K562 (cell line): ENCODE measurements at regions not wholly inside any gene's neighbourhood (a gene's known extent, or its start where the extent isn't known, plus 50 kb on each side); places are given as distances from the start of the nearest gene placed in this dataset.

Experiments used
- ATAC-seq: fragments of 200-7000 bp; cut with Tn5 transposase; 3 replicates; pipeline ENCODE4 v1.9.1; 2020; ENCODE audit warnings: moderate library complexity
- BruUV-seq: library from RNA; stranded (reverse); fragments of 400-500 nt; replicated peaks from 2 replicates; lab custom pipeline; 2021; lab: Mats Ljungman, UMichigan
- CTCF ChIA-PET: fragments of 300-600 bp; formaldehyde crosslinking; extraction: SDS; loops from one replicate; lab custom pipeline; 2021; ENCODE audit warnings: low intra/inter-chr PET ratio; lab: Yijun Ruan, JAX
- POLR2A ChIA-PET: fragments of 300-600, 350-650 bp; sonication (Branson Sonifier 250); formaldehyde crosslinking; extraction: SDS; loops from one replicate; lab custom pipeline; 2021; ENCODE audit warnings: antibody characterized with exemption, inconsistent platforms; lab: Yijun Ruan, JAX
- DNase-seq, 4 experiments: peaks; one replicate each; pipeline versions ENCODE4 v3.0.0 to v3.0.0-alpha.2; 2011 to 2018; ENCODE audit warnings: low spot score in 3 of 4, mixed read lengths in 3 of 4; ENCODE audit errors: extremely low read depth in 1 of 4
- FAIRE-seq: peaks from 2 replicates; lab custom pipeline; 2011; peaks lifted over from hg19 to GRCh38; lab: Jason Lieb, UNC
- H2AFZ ChIP-seq: 2 replicates; pipeline ENCODE4 v1.6.0; 2011; ENCODE audit warnings: low read depth, low read length, control low read depth, inconsistent platforms
- H3K27ac ChIP-seq: fragments of 200-600 bp; 3 replicates; pipeline ENCODE4 v1.8.0; 2011; ENCODE audit warnings: low read depth, mild to moderate bottlenecking, control low read depth, inconsistent platforms, low read length, moderate library complexity, mixed read lengths; ENCODE audit errors: extremely low read depth
- H3K27me3 ChIP-seq, 2 experiments: fragments of 300-600 bp in 1 of 2; 2 replicates in 1 of 2; 3 replicates in 1 of 2; pipeline versions ENCODE4 v1.6.0 to v1.8.0; 2011; ENCODE audit warnings: inconsistent platforms in 2 of 2, low read length in 2 of 2, mild to moderate bottlenecking in 1 of 2, mixed read lengths in 1 of 2, moderate library complexity in 1 of 2; ENCODE audit not compliant: control insufficient read depth in 2 of 2, insufficient read depth in 2 of 2
- H3K36me3 ChIP-seq: fragments of 300-600 bp; 3 replicates; pipeline ENCODE4 v1.8.0; 2011; ENCODE audit warnings: mild to moderate bottlenecking, low read length, inconsistent platforms; ENCODE audit not compliant: control insufficient read depth, insufficient read depth
- H3K4me1 ChIP-seq, 2 experiments: fragments of 200-600 bp in 1 of 2; replicated peaks in 1 of 2; 2 replicates in 1 of 2; 3 replicates in 1 of 2; pipeline versions ENCODE4 v1.5.1 to v1.8.0; 2011; ENCODE audit warnings: inconsistent platforms in 2 of 2, low read length in 2 of 2, mild to moderate bottlenecking in 1 of 2, mixed read lengths in 1 of 2, moderate library complexity in 1 of 2; ENCODE audit not compliant: control insufficient read depth in 2 of 2, insufficient read depth in 2 of 2
- H3K4me2 ChIP-seq: 2 replicates; pipeline ENCODE4 v1.6.1; 2011; ENCODE audit warnings: low read length, control low read depth, inconsistent platforms, mixed read lengths; ENCODE audit not compliant: insufficient read depth
- H3K4me3 ChIP-seq: fragments of 200-600 bp; sonication (generic), shearing (Covaris generic); 2 replicates; pipeline ENCODE4 v1.5.1; 2016; ENCODE audit warnings: control low read depth, inconsistent platforms
- H3K79me2 ChIP-seq: fragments of 200-600 bp; 3 replicates; pipeline ENCODE4 v1.8.0; 2011; ENCODE audit warnings: low read length, inconsistent platforms; ENCODE audit not compliant: control insufficient read depth, insufficient read depth
- H3K9ac ChIP-seq, 2 experiments: 2 replicates each; pipeline versions ENCODE4 v1.6.0 to v1.6.1; 2011; ENCODE audit warnings: low read depth in 2 of 2, low read length in 2 of 2, control low read depth in 1 of 2, inconsistent platforms in 1 of 2, mild to moderate bottlenecking in 1 of 2, mixed read lengths in 1 of 2; ENCODE audit not compliant: insufficient read depth in 1 of 2
- H3K9me1 ChIP-seq: one replicate; pipeline ENCODE4 v1.6.0; 2011; ENCODE audit warnings: inconsistent platforms, mild to moderate bottlenecking, low read length, moderate library complexity; ENCODE audit not compliant: control insufficient read depth, insufficient read depth
- H3K9me3 ChIP-seq: replicated peaks from 2 replicates; pipeline ENCODE4 v1.5.1; 2011; ENCODE audit warnings: low read depth, low read length, inconsistent platforms; ENCODE audit not compliant: control insufficient read depth, insufficient read depth
- H4K20me1 ChIP-seq: replicated peaks from 2 replicates; pipeline ENCODE4 v1.6.1; 2011; ENCODE audit warnings: low read length, inconsistent platforms, mixed read lengths; ENCODE audit not compliant: control insufficient read depth, insufficient read depth
- C11orf30 ChIP-seq: fragments of 450-650 bp; IDR thresholded peaks from 2 replicates; pipeline ENCODE4 v1.6.1; 2016; ENCODE audit warnings: low read depth, mild to moderate bottlenecking
- FUS ChIP-seq: fragments of 200-400 bp; formaldehyde crosslinking; optimal IDR thresholded peaks from 2 replicates; pipeline ENCODE3; 2017; ENCODE audit warnings: low read depth, low read length
- MAFF ChIP-seq: IDR thresholded peaks from 2 replicates; pipeline ENCODE4 v1.6.1; 2012; ENCODE audit warnings: low read length, improper control_type of control experiment
- MAFG ChIP-seq: fragments of 450-650 bp; conservative IDR thresholded peaks from 2 replicates; pipeline ENCODE4 v1.6.1; 2016; ENCODE audit warnings: missing genetic modification characterization, missing compliant biosample characterization
- MAFK ChIP-seq: IDR thresholded peaks from 2 replicates; pipeline ENCODE4 v1.6.1; 2011; ENCODE audit warnings: low read length, improper control_type of control experiment
- RBM14 ChIP-seq: fragments of 200-400 bp; formaldehyde crosslinking; IDR thresholded peaks from 2 replicates; pipeline ENCODE4 v1.6.1; 2018; ENCODE audit warnings: low read depth, mild to moderate bottlenecking, low read length, moderate library complexity, borderline replicate concordance; ENCODE audit not compliant: insufficient read depth
- ZNF280B ChIP-seq: fragments of 250-450 bp; sonication (Bioruptor Pico); IDR thresholded peaks from 2 replicates; pipeline ENCODE4 v1.5.1; 2021; ENCODE audit warnings: mild to moderate bottlenecking
- ZNF316 ChIP-seq: fragments of 450-650 bp; IDR thresholded peaks from 2 replicates; pipeline ENCODE4 v1.6.1; 2016
- WGBS: fragments of 100-300 bp; shearing (Covaris generic); methylation state at CpG from one replicate; pipeline ENCODE4 v1.1.6; 2016; ENCODE audit warnings: low coverage, mixed read lengths; ENCODE audit not compliant: insufficient coverage; ENCODE audit errors: missing lambda C conversion rate; 5-methylcytosine and 5-hydroxymethylcytosine counted together
- in situ Hi-C: fragments of 300-500 bp; cut with MboI; formaldehyde crosslinking; loops from 4 replicates; pipeline ENCODE4 v1.15.0; 2018; ENCODE audit warnings: inconsistent platforms, mixed read lengths
- intact Hi-C: fragments of 100-400 bp; cut with micrococcal nuclease; formaldehyde crosslinking; loops from 2 replicates; pipeline ENCODE4 v1.14.2; 2022

DNA sequence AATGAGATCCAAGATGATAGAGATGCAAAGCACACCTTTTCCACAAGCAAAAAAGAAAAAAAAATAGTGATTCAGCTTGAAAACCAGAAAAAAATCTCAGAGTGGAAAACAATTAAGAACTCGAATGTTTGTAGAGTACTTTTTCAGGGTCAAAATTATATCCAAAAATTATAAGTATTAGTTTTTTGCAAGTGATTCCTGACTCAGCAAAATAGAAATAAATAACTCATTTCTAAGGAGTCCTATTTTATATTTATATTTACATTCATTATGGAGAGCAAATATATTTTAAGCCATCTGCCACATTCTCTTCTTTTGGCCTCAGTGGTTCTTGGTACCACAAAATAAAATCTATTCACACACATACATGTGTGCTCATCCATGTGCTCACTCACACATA lies 1011.8 kb upstream of the ARRDC3 start:
- intact Hi-C loops, result no loop called here
- Histone ChIP-seq H2AFZ (no peak overlapping the region), H3K27ac (no peak overlapping the region), H3K9me3 (no peaks in the 10 kb centered on the region), H3K4me2 (no peak overlapping the region), H3K36me3 (no peaks in the 10 kb centered on the region), H3K27me3 (no peaks in the 10 kb centered on the region), H3K4me1 (no peaks in the 10 kb centered on the region), H3K9ac (no peak overlapping the region), H3K4me3 (no peak overlapping the region), H3K9me1 (no peaks in the 10 kb centered on the region), H3K79me2 (no peaks in the 10 kb centered on the region), H4K20me1 (no peaks in the 10 kb centered on the region)
- DNase-seq (no peak), ATAC-seq (no peak), FAIRE-seq (no peak)
- ChIA-PET CTCF (no interaction called here), POLR2A (no interaction called here)
- peak; percentile 74; the same call in 1 of the 2 replicates for TF ChIP-seq ZNF316
- TF ChIP-seq MAFG, result peak; percentile 57
- TF ChIP-seq MAFF, result peak; percentile 43; the same call in 1 of the 2 replicates
- peak; percentile 64; the same call in 1 of the 2 replicates for TF ChIP-seq MAFK
- TF ChIP-seq C11orf30, result 0 out of 2 replicates have a peak, but pooled peaks have one; percentile 26
- TF ChIP-seq RBM14, result no peak
- no peak for TF ChIP-seq ZNF280B (CRISPR knock-in tag)
- TF ChIP-seq FUS, result no peak
- WGBS, result 0% methylated on average over 1 of the region's 1 CpG
- BruUV-seq, result no TSS peak
- in situ Hi-C loops, result no loop called here
